SU-DHL-6 (cell line): ENCODE measurements at regions not wholly inside any gene's neighbourhood (a gene's known extent, or its start where the extent isn't known, plus 50 kb on each side); places are given as distances from the start of the nearest gene placed in this dataset.
"Not testable (repeated sequence)": the region's sequence is repeated elsewhere in the genome, so short reads cannot be mapped to it uniquely, and the experiment has no call there.

Source experiments
- H2AFZ ChIP-seq: fragments of 200-600 bp; sonication (generic); 2 replicates; pipeline ENCODE4 v1.6.1; 2014; ENCODE audit warnings: low read depth, mild to moderate bottlenecking, moderate library complexity, mixed read lengths, antibody characterized with exemption, low read length; ENCODE audit not compliant: severe bottlenecking
- H3F3A ChIP-seq: fragments of 200-600 bp; shearing (Covaris generic); 2 replicates; pipeline ENCODE4 v1.6.0; 2016; ENCODE audit warnings: antibody characterized with exemption, mild to moderate bottlenecking; ENCODE audit not compliant: insufficient read depth
- H3K27ac ChIP-seq: fragments of 200-600 bp; sonication (generic); 2 replicates; pipeline ENCODE4 v1.5.1; 2016; ENCODE audit warnings: low read depth, mild to moderate bottlenecking, low read length, moderate library complexity, mixed read lengths
- H3K27me3 ChIP-seq: fragments of 200-600 bp; sonication (generic), shearing (Covaris generic); 2 replicates; pipeline ENCODE4 v1.6.0; 2014; ENCODE audit warnings: mild to moderate bottlenecking, low read length
- H3K36me3 ChIP-seq: fragments of 200-600 bp; sonication (generic); 2 replicates; pipeline ENCODE4 v1.6.1; 2014; ENCODE audit warnings: mild to moderate bottlenecking, low read length, mixed read lengths
- H3K4me2 ChIP-seq: fragments of 300-600, 200-600 bp; shearing (Covaris generic), sonication (generic); 2 replicates; pipeline ENCODE4 v1.6.0; 2014; ENCODE audit warnings: low read length, low read depth, mild to moderate bottlenecking; ENCODE audit not compliant: poor library complexity, severe bottlenecking
- H3K4me3 ChIP-seq: fragments of 200-600 bp; sonication (generic); 2 replicates; pipeline ENCODE4 v1.5.1; 2014; ENCODE audit warnings: antibody characterized with exemption, low read length, mild to moderate bottlenecking, mixed read lengths; ENCODE audit not compliant: insufficient read depth, poor library complexity, severe bottlenecking
- H3K79me2 ChIP-seq: fragments of 200-600 bp; sonication (generic); 2 replicates; pipeline ENCODE4 v1.6.1; 2014; ENCODE audit warnings: mild to moderate bottlenecking, low read length, moderate library complexity; ENCODE audit not compliant: insufficient read depth
- H3K9ac ChIP-seq: fragments of 200-600 bp; sonication (generic); 2 replicates; pipeline ENCODE4 v1.7.0; 2014; ENCODE audit warnings: mild to moderate bottlenecking, low read length
- H3K9me2 ChIP-seq: fragments of 200-600 bp; sonication (generic); replicated peaks from 2 replicates; pipeline ENCODE4 v1.6.1; 2014; ENCODE audit warnings: low read length; ENCODE audit not compliant: insufficient read depth
- H3K9me3 ChIP-seq: fragments of 200-600 bp; sonication (generic); 2 replicates; pipeline ENCODE4 v1.6.1; 2014; ENCODE audit warnings: low read length, mixed read lengths; ENCODE audit not compliant: insufficient read depth
- H4K20me1 ChIP-seq: fragments of 200-600 bp; sonication (generic); 2 replicates; pipeline ENCODE4 v1.6.1; 2014; ENCODE audit warnings: low read depth, mild to moderate bottlenecking, antibody characterized with exemption, low read length, moderate library complexity, mixed read lengths
- CTCF ChIP-seq: fragments of 200-600 bp; sonication (generic); IDR thresholded peaks from one replicate; pipeline ENCODE4 v1.5.1; 2017; ENCODE audit warnings: antibody characterized with exemption, mild to moderate bottlenecking, low read length, moderate library complexity; ENCODE audit not compliant: insufficient read depth, poor library complexity, severe bottlenecking
- EZH2phosphoT487 ChIP-seq: fragments of 200-600 bp; sonication (generic), shearing (Covaris generic); conservative IDR thresholded peaks from 2 replicates; pipeline ENCODE4 v1.6.1; 2018; ENCODE audit warnings: mild to moderate bottlenecking, antibody characterized with exemption, low read length, moderate library complexity, mixed read lengths

GRCh38 chr10:29001801-29002200 lies 287.1 kb upstream of the LYZL1 start:
- Histone ChIP-seq H3K27ac (no peak overlapping the region), H3K4me2 (no peak overlapping the region), H3K79me2 (no peaks in the 10 kb centered on the region), H3F3A (no peaks in the 10 kb centered on the region), H3K9ac (no peak overlapping the region), H3K9me3 (no peaks in the 10 kb centered on the region), H3K36me3 (no peaks in the 10 kb centered on the region), H2AFZ (no peak overlapping the region), H3K4me3 (no peak overlapping the region), H3K9me2 (no peaks in the 10 kb centered on the region), H3K27me3 (no peaks in the 10 kb centered on the region), H4K20me1 (no peaks in the 10 kb centered on the region)
- TF ChIP-seq CTCF, result no peak
- TF ChIP-seq EZH2phosphoT487, result no peak

GRCh38 chr10:29003014-29003413 lies 285.9 kb upstream of the LYZL1 start:
- not testable (repeated sequence) for H3K9me3 ChIP-seq, H3K36me3 ChIP-seq, H3K9ac ChIP-seq, H3K9me2 ChIP-seq, H3K4me2 ChIP-seq, H3K27me3 ChIP-seq, H4K20me1 ChIP-seq, H3F3A ChIP-seq, H3K79me2 ChIP-seq, H3K4me3 ChIP-seq, H3K27ac ChIP-seq, H2AFZ ChIP-seq

- H3F3A ChIP-seq, result no peaks in the 10 kb centered on the region
- H3K27me3 ChIP-seq, result no peaks in the 10 kb centered on the region
- H3K4me2 ChIP-seq, result no peak overlapping the region
- no peaks in the 10 kb centered on the region for H3K9me3 ChIP-seq
- no peaks in the 10 kb centered on the region for H4K20me1 ChIP-seq
- TF ChIP-seq EZH2phosphoT487, result no peak
- no peak for TF ChIP-seq CTCF
- no peak overlapping the region for H3K4me3 ChIP-seq
- H3K27ac ChIP-seq, result no peak overlapping the region
- no peak overlapping the region for H3K9ac ChIP-seq
- H3K79me2 ChIP-seq, result no peaks in the 10 kb centered on the region
- no peaks in the 10 kb centered on the region for H3K36me3 ChIP-seq
- H3K9me2 ChIP-seq, result no peaks in the 10 kb centered on the region
- H2AFZ ChIP-seq, result no peak overlapping the region
Observed at GRCh38 chr10:29005988-29006387, 282.9 kb upstream of the LYZL1 start.

- TF ChIP-seq EZH2phosphoT487 (no peak), CTCF (no peak)
- H3K4me2 ChIP-seq, result no peak overlapping the region
- H4K20me1 ChIP-seq, result no peaks in the 10 kb centered on the region
- H3F3A ChIP-seq, result no peaks in the 10 kb centered on the region
- no peak overlapping the region for H3K9ac ChIP-seq
- H3K79me2 ChIP-seq, result no peaks in the 10 kb centered on the region
- H2AFZ ChIP-seq, result no peak overlapping the region
- no peaks in the 10 kb centered on the region for H3K9me2 ChIP-seq
- H3K36me3 ChIP-seq, result no peaks in the 10 kb centered on the region
- H3K27me3 ChIP-seq, result no peaks in the 10 kb centered on the region
- no peak overlapping the region for H3K27ac ChIP-seq
- no peak overlapping the region for H3K4me3 ChIP-seq
- H3K9me3 ChIP-seq, result no peaks in the 10 kb centered on the region
Observed at GRCh38 chr10:29007370-29007747, 281.5 kb upstream of the LYZL1 start.
